CD14-positive monocyte (primary cell): ENCODE measurements at regions not wholly inside any gene's neighbourhood (a gene's known extent, or its start where the extent isn't known, plus 50 kb on each side); places are given as distances from the start of the nearest gene placed in this dataset.

Source experiments
- DNase-seq, 3 donors: peaks; one replicate each; pipeline ENCODE4 v3.0.0-alpha.2; 2011 to 2022
- H2AFZ ChIP-seq: 2 replicates; pipeline ENCODE4 v1.6.0; 2012; ENCODE audit warnings: mild to moderate bottlenecking, low read depth, low read length, inconsistent platforms; ENCODE audit not compliant: insufficient read depth, poor library complexity, severe bottlenecking
- H3K27ac ChIP-seq, 2 donors: 1 replicate in 1 of 2; 2 replicates in 1 of 2; pipeline ENCODE4 v1.5.1; 2012 to 2013; ENCODE audit warnings: low read length in 2 of 2, control low read depth in 1 of 2, inconsistent platforms in 1 of 2, low read depth in 1 of 2, mild to moderate bottlenecking in 1 of 2
- H3K27me3 ChIP-seq, 2 donors: one replicate each; pipeline versions ENCODE4 v1.6.0 to v1.6.1; 2011 to 2013; ENCODE audit warnings: low read length in 2 of 2; ENCODE audit not compliant: control insufficient read depth in 2 of 2, insufficient read depth in 2 of 2
- H3K36me3 ChIP-seq, 2 donors: replicated peaks in 1 of 2; 1 replicate in 1 of 2; 2 replicates in 1 of 2; pipeline versions ENCODE4 v1.5.1 to v1.6.1; 2012 to 2013; ENCODE audit warnings: low read length in 2 of 2, control low read depth in 1 of 2, inconsistent platforms in 1 of 2, mild to moderate bottlenecking in 1 of 2; ENCODE audit not compliant: insufficient read depth in 2 of 2, control insufficient read depth in 1 of 2
- H3K4me1 ChIP-seq, 2 donors: 1 replicate in 1 of 2; 2 replicates in 1 of 2; pipeline versions ENCODE4 v1.5.1 to v1.6.1; 2012 to 2013; ENCODE audit warnings: low read length in 2 of 2, control low read depth in 1 of 2, inconsistent platforms in 1 of 2, mild to moderate bottlenecking in 1 of 2, moderate library complexity in 1 of 2; ENCODE audit not compliant: insufficient read depth in 2 of 2, control insufficient read depth in 1 of 2
- H3K4me2 ChIP-seq: replicated peaks from 2 replicates; pipeline ENCODE3; 2012; ENCODE audit warnings: low read length, moderate library complexity, mild to moderate bottlenecking; ENCODE audit not compliant: poor library complexity, severe bottlenecking; ENCODE audit errors: extremely low read depth
- H3K4me3 ChIP-seq, 3 experiments: fragments of 200-600 bp in 1 of 3; sonication (generic) in 1 of 3; replicated peaks in 1 of 3; 1 replicate in 2 of 3; 2 replicates in 1 of 3; pipeline ENCODE4 v1.5.1; 2011 to 2013; ENCODE audit warnings: low read length in 3 of 3, mild to moderate bottlenecking in 3 of 3, control low read depth in 2 of 3, low read depth in 2 of 3, inconsistent platforms in 1 of 3, moderate library complexity in 1 of 3
- H3K79me2 ChIP-seq: 2 replicates; pipeline ENCODE4 v1.6.0; 2012; ENCODE audit warnings: mild to moderate bottlenecking, control low read depth, inconsistent platforms, low read length, moderate library complexity; ENCODE audit not compliant: insufficient read depth
- H3K9ac ChIP-seq: 2 replicates; pipeline ENCODE4 v1.6.0; 2017; ENCODE audit warnings: low read length, mild to moderate bottlenecking; ENCODE audit not compliant: insufficient read depth, poor library complexity, severe bottlenecking
- H3K9me3 ChIP-seq, 2 donors: replicated peaks in 1 of 2; 1 replicate in 1 of 2; 2 replicates in 1 of 2; pipeline versions ENCODE4 v1.5.1 to v1.6.1; 2012 to 2013; ENCODE audit warnings: low read length in 2 of 2, control low read depth in 1 of 2; ENCODE audit not compliant: control insufficient read depth in 1 of 2, insufficient read depth in 1 of 2
- H4K20me1 ChIP-seq: 2 replicates; pipeline ENCODE4 v1.6.0; 2012; ENCODE audit warnings: mild to moderate bottlenecking, low read length, control low read depth, moderate library complexity; ENCODE audit not compliant: insufficient read depth
- H3K27ac Mint-ChIP-seq, 7 donors: one replicate each; pipeline ENCODE4 v1.8.0; 2020; ENCODE audit warnings: mild to moderate bottlenecking in 7 of 7, mixed read lengths in 7 of 7, moderate library complexity in 6 of 7, inconsistent platforms in 2 of 7
- H3K27me3 Mint-ChIP-seq, 3 donors: one replicate each; pipeline ENCODE4 v1.8.0; 2021 to 2022; ENCODE audit warnings: low read depth in 3 of 3, mild to moderate bottlenecking in 3 of 3, mixed read lengths in 3 of 3, moderate library complexity in 3 of 3, inconsistent platforms in 1 of 3
- H3K36me3 Mint-ChIP-seq, 2 donors: one replicate each; pipeline ENCODE4 v1.8.0; 2020; ENCODE audit warnings: mixed read lengths in 2 of 2, inconsistent platforms in 1 of 2, mild to moderate bottlenecking in 1 of 2
- H3K4me1 Mint-ChIP-seq: one replicate; pipeline ENCODE4 v1.8.0; 2020; ENCODE audit warnings: mild to moderate bottlenecking, mixed read lengths
- H3K4me3 Mint-ChIP-seq, 2 donors: one replicate each; pipeline ENCODE4 v1.8.0; 2020; ENCODE audit warnings: mild to moderate bottlenecking in 2 of 2, mixed read lengths in 2 of 2, moderate library complexity in 1 of 2
- H3K9me3 Mint-ChIP-seq, 7 donors: one replicate each; pipeline ENCODE4 v1.8.0; 2020 to 2022; ENCODE audit warnings: mixed read lengths in 7 of 7, mild to moderate bottlenecking in 6 of 7, moderate library complexity in 6 of 7, inconsistent platforms in 2 of 7
- CTCF ChIP-seq: fragments of 200-600 bp; IDR thresholded peaks from one replicate; pipeline ENCODE4 v1.8.0; 2022; ENCODE audit warnings: antibody characterized with exemption, mild to moderate bottlenecking
- WGBS: methylation state at CpG from one replicate; pipeline ENCODE4 v1.1.5; 2013; ENCODE audit warnings: missing lambda C conversion rate; ENCODE audit not compliant: insufficient coverage; 5-methylcytosine and 5-hydroxymethylcytosine counted together
- intact Hi-C, 2 donors: fragments of 100-400 bp; cut with micrococcal nuclease; formaldehyde crosslinking; loops; one replicate each; pipeline versions ENCODE4 v1.15.0 to v1.15.1; 2023

- no peak overlapping the region for H3K4me3 Mint-ChIP-seq
- H3K4me1 ChIP-seq = no peaks in the 10 kb centered on the region
- H3K27ac ChIP-seq = no peak overlapping the region
- H3K79me2 ChIP-seq = no peaks in the 10 kb centered on the region
- no peak overlapping the region for H3K27ac Mint-ChIP-seq
- no peak overlapping the region for H3K9ac ChIP-seq
- H2AFZ ChIP-seq = no peak overlapping the region
- peaks cover 0 to 2% (median 0%) of the 10 kb centered on the region in 7 donors for H3K9me3 Mint-ChIP-seq
- H3K4me1 Mint-ChIP-seq = peaks cover 5% of the 10 kb centered on the region
- TF ChIP-seq CTCF = no peak
- DNase-seq = no peak
- H4K20me1 ChIP-seq = no peaks in the 10 kb centered on the region
- peaks cover 0 to 2% (median 0%) of the 10 kb centered on the region in 3 donors for H3K27me3 Mint-ChIP-seq
- no peaks in the 10 kb centered on the region for H3K27me3 ChIP-seq
- intact Hi-C loops = no loop called here
- WGBS = no CpG with 5 or more reads among the region's 4 CpGs
- H3K4me2 ChIP-seq = no peak overlapping the region
- H3K9me3 ChIP-seq = no peaks in the 10 kb centered on the region
- no peaks in the 10 kb centered on the region for H3K36me3 Mint-ChIP-seq
- H3K4me3 ChIP-seq = no peak overlapping the region
- no peaks in the 10 kb centered on the region for H3K36me3 ChIP-seq
Measured at GRCh38 chr4:57187246-57187645, 77.1 kb upstream of the IGFBP7 start.

GRCh38 chr4:57184378-57185029 is 74.3 kb upstream of the IGFBP7 start:
- no peaks in the 10 kb centered on the region for H3K36me3 ChIP-seq
- WGBS = 97% methylated on average over 10 of the region's 18 CpGs
- no peak overlapping the region for H3K27ac ChIP-seq
- H3K36me3 Mint-ChIP-seq = no peaks in the 10 kb centered on the region
- H3K27me3 ChIP-seq = no peaks in the 10 kb centered on the region
- no peak overlapping the region for H3K4me3 Mint-ChIP-seq
- no peaks in the 10 kb centered on the region for H3K9me3 ChIP-seq
- H3K79me2 ChIP-seq = no peaks in the 10 kb centered on the region
- peaks cover 0 to 2% (median 1%) of the 10 kb centered on the region in 3 donors for H3K27me3 Mint-ChIP-seq
- H3K9ac ChIP-seq = no peak overlapping the region
- H4K20me1 ChIP-seq = no peaks in the 10 kb centered on the region
- no peak overlapping the region for H3K4me3 ChIP-seq
- H3K4me1 ChIP-seq = no peaks in the 10 kb centered on the region
- DNase-seq = no peak
- no peak overlapping the region for H3K4me2 ChIP-seq
- TF ChIP-seq CTCF = no peak
- intact Hi-C loops = no loop called here
- H3K4me1 Mint-ChIP-seq = peaks cover 7% of the 10 kb centered on the region
- no peak overlapping the region for H2AFZ ChIP-seq
- peaks cover 0 to 3% (median 0%) of the 10 kb centered on the region in 7 donors for H3K9me3 Mint-ChIP-seq
- no peak overlapping the region for H3K27ac Mint-ChIP-seq
